NCI-H2227 (cell line): ENCODE measurements at regions not wholly inside any gene's neighbourhood (a gene's known extent, or its start where the extent isn't known, plus 50 kb on each side); places are given as distances from the start of the nearest gene placed in this dataset.
"Not testable (repeated sequence)": the region's sequence is repeated elsewhere in the genome, so short reads cannot be mapped to it uniquely, and the experiment has no call there.

ENCODE experiments used
- DNase-seq: peaks from one replicate; lab custom pipeline; 2025; ENCODE audit not compliant: unreplicated experiment; lab: John Stamatoyannopoulos, UW

DNA sequence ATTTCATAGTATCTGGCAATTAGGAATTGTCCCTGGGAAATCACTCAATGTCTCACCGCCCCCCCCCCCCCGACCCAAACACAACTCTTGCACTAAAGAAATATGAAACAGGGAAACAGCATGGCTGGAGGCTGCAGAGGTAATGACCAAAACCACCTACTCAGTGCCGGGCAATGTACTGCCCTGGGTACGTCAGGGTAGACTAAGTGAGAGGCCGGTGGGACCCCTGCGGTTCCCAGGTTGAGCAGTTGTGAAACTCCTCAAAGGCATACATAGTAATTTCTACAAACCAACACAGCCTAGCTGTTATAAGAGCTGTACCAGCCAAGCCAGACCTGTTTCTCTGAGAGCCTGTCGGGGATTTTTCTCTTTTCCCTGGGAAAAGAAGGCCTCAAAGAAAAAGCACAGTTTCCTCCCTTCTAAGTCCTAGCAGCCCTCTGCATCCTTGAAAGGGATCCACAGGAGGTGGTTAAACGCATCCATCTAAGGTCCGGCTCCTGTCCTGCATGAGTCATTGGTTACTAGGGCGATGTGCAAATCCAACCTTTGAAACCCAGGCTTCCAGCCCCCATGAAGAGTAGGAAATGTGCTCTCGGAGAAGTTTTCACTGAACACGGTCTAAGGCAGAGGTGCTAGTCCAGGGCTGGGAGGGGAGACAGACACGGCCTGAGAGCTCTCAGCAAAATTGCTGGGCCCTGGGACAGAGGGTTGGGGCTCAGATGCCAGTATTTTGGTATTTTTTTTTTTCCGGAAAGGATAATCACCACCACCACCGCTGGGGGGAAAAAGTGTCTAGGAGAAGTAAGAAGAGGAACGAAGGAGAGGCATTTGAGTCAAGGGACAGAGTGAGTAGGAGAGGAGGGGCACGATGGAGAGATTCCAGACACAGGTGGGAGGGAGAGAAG lies 172.8 kb downstream of the ATP6V0E2 start:
- DNase-seq, result not testable (repeated sequence)

- peak; percentile 29 for DNase-seq
Measured at GRCh38 chr7:150047329-150047728, 173.6 kb downstream of the ATP6V0E2 start.

- DNase-seq, result not testable (repeated sequence)
Measured at GRCh38 chr7:150047772-150048171, 174.0 kb downstream of the ATP6V0E2 start.

- peak; percentile 21 for DNase-seq
Measured at GRCh38 chr7:150048244-150049011, 174.7 kb downstream of the ATP6V0E2 start.

DNA sequence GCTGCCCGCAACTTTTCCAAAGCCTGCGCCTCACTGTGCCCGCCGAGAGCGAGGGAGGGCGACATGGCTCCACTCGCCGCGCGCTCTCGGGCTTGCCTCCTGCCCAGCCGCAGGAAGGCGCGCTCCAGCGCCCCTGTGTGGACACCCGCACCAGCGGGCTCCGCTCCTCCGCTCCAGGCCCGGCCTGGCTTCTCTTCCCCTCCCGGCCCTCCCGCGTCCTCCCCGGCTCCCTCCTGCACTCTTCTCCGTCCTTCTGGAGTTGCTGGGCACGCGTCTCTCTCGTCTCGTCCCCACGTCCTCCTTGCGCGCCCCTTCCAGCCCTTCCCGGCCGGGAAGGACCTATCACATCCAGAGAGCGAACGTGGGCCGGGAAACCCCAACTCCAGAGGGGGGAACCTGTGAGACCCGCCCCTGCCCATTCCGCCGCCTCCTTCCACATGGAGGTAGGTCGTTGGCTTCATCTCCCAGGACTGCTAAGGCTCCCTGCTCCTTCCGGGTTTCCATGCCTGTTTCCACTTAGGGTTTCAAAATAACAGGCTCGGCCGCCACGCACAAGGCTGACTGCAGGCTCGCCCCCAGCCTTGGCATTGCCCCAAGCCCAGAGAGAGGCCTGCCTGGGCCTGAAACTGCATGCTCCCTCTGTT lies 175.4 kb downstream of the ATP6V0E2 start:
- peak; percentile 59 for DNase-seq

DNA sequence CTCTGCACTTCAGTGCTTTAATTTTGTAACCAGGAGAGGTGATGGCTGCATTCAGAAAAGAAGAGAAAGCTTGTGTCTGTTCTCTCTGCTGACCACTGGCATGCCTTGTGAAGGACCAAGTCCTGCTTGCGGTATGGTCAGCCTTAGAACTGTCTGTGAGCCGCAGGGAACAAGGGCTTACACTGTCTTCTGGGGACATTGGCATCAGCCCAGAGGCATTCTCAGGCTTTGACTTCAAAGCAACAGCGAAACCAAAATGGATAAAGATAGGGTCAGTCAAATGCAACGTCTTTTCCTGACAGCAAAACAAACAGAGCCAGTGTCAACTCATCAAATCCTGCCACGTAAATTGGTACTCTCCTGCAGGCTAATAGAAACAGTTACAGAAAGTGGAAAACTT lies 179.6 kb downstream of the ATP6V0E2 start:
- not testable (repeated sequence) for DNase-seq

DNA sequence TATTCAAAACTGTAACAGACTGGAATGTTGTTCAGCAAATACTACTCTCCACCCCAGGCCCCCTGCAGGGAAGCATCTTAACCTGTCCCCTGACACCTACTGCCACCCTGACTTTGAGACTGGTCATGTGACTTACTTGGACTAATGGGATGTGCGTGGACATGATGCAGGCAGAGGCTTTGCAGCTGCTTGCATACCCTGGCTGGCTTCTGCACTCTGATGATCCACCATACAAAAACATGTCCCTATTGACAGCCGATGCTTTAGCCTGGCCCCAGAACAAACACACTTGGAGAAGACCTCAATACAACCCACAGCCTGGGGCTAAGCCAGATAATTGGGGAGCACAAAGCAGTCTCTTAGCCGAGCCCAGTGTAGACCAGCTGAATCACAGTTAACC lies 180.5 kb downstream of the ATP6V0E2 start:
- DNase-seq, result not testable (repeated sequence)

- not testable (repeated sequence) for DNase-seq
Measured at GRCh38 chr7:150060259-150061221, 186.8 kb downstream of the ATP6V0E2 start.

DNA sequence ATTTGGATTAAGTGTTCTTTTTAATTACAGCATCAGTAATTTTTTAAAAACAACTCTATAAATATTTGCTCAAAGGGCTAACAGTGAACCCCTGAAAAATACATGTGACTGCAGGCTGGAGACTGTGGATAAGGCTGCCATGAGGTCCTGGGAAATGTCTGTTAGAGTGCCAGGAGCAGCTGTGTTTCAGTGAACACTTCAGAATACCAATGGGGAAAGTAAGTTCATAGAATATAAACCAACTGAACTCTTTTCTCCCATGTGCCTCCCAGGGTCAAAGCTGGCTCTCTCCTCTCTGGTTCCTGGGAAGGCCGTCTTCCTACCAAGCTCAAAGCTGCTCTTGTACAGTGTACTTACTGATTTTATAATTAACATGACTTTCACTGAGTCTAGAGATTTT lies 189.4 kb downstream of the ATP6V0E2 start:
- DNase-seq, result not testable (repeated sequence)

DNA sequence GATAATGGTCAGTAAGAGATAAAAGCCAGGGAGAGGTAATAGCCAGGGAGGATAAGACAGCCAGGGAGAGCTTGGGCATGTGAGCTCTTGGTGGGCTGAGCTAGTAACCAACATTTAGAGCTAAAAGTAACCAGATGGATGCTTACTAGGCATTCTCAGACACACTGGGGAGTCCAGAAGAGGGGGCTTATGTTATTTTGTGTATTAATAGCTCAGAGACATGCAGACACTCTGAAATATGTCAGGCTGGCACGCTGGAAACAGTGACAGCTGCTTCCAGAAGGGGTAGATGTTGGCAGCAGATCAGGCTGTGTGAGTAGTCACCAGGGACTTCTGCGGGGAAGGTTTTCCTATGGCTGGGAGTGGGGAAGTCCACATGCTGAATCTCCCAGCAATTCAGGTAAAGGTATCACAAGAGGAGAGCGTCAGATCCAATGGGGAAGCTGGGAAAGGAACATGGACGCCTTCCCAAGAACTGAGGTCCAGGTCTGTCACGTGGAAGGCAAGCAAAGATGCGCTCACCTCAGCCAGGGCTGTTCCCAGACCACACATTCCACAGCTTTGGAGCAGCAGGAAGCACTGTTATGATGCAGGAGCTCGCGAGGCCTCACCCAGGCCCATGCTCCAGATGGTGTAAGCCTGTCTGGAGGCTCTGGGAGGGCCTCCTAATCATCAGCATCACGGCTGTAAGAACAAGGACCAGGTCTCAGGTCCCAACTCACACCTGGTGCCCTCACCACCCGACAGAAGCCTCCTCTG lies 196.0 kb downstream of the ATP6V0E2 start:
- DNase-seq, result not testable (repeated sequence)

DNA sequence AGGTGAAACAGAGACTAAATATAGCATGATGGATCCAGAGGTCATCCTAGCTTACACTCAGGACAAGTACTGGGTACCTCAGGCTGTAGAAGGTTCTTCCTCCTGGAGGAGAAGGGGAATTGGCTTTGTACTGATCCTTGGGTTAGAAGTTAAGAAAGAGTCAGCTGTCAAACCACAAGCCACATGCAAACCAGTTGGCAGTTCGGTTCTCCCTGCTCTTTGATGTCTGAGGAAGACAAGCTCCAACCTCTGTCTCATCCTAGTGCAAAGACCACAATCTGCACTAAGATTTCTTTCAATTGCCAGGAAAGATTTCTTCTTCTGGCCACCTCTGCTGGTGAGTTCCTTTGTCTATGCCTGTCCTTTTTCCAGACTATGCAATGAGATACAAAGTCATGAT lies 203.8 kb downstream of the ATP6V0E2 start:
- DNase-seq, result not testable (repeated sequence)

- DNase-seq, result not testable (repeated sequence)
Measured at GRCh38 chr7:150081865-150082264, 208.1 kb downstream of the ATP6V0E2 start.

GRCh38 chr7:150084724-150085123 lies 211.0 kb downstream of the ATP6V0E2 start:
- DNase-seq, result not testable (repeated sequence)

- not testable (repeated sequence) for DNase-seq
Measured at GRCh38 chr7:150087478-150087877, 213.7 kb downstream of the ATP6V0E2 start.

DNA sequence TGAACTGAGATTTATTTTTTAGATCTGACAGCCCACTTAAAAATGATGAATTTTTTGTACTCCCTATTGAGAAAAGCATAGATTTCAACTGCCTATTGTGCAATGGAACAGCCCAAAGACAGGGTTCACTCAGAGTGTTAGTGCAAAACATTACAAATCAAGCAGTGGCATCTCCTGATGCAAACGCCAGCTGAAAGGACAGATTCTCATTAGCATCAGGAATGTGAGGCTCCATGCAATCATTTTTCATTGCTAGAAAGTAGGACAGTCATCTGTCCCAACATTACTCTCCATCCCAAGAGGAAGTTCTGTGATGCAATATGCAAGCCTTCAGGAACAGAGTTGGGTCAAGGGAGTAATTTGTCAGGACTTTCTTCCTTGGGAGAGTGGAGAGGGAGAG lies 215.4 kb downstream of the ATP6V0E2 start:
- not testable (repeated sequence) for DNase-seq

DNA sequence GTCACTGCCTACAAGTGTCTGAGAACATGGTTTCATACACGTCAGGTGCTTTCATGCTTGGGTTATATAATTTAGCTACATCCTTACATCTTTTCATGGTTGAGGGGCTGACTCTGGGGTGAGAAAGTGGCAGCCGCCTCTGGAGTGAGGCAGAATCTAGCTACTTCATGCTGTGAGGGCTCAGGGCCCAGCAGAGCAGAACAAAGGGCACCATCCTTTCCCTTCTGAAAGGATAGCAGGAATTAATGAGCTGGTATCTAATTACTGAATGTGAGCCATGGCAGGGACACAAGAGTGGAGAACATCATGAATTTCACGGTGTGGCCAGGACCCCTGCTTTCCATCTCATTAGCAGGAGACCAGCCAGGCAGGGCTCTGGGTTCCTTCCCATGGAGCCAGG lies 217.0 kb downstream of the ATP6V0E2 start:
- DNase-seq, result not testable (repeated sequence)

DNA sequence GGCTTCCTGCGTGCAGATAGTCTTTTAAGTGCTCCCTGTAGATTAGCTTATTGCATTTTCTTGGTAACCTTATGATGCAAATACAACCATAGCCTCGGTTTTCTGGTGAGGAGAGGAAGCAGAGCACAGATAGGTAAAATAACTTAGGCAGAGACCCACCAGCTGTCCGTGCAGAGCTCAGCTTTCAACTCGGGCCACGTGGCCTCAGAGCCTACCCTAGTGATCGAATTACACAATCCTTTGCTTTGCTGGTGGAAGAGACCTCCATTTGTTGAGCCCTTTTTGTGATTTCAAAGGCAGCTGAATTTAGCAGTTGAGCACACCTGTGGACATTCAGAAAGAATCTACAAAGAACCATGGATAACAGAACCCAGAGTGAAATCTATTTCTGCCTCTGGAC lies 220.1 kb downstream of the ATP6V0E2 start:
- not testable (repeated sequence) for DNase-seq

DNA sequence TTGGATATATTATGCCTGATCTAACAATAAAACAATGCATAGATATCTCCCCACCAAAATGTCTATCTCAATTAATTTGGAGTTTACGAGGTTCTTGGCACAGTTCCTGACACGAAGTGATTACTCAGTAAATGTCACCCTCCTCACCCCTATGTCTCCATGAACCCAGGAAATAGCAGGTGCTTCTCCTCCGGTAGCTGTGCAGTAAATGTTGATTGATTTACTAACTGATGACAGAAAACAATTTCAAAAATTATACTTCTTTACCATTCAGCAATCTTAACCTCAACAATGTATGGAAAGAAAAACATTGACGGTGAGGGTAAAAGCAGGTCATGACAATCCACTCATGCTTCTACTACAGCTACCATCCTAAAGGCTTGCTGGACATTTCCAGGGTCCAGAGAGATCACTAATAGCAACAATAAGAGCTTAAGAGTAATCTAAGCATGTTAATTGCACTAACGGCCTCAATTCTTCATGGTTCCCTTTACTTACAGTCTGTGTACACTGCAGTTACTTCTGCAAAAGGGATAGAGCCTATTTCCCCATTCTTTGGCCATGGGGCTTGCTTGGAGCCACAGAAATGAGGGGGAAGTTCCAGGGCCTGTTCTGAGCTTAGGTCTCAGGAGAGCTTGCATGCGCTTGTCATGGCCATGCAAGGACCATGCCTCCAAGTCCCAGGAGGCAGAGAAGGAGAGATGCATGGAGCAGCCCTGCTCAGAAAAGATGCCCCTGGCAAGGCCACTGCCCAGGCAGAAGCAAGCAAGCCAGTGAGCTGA lies 222.6 kb downstream of the ATP6V0E2 start:
- peak; percentile 11 for DNase-seq

GRCh38 chr7:150098592-150098991 lies 224.6 kb upstream of the LRRC61 start:
- DNase-seq, result not testable (repeated sequence)
